ENCODE measurements at regions not wholly inside any gene's neighbourhood (a gene's known extent, or its start where the extent isn't known, plus 50 kb on each side); places are given as distances from the start of the nearest gene placed in this dataset.

DNA sequence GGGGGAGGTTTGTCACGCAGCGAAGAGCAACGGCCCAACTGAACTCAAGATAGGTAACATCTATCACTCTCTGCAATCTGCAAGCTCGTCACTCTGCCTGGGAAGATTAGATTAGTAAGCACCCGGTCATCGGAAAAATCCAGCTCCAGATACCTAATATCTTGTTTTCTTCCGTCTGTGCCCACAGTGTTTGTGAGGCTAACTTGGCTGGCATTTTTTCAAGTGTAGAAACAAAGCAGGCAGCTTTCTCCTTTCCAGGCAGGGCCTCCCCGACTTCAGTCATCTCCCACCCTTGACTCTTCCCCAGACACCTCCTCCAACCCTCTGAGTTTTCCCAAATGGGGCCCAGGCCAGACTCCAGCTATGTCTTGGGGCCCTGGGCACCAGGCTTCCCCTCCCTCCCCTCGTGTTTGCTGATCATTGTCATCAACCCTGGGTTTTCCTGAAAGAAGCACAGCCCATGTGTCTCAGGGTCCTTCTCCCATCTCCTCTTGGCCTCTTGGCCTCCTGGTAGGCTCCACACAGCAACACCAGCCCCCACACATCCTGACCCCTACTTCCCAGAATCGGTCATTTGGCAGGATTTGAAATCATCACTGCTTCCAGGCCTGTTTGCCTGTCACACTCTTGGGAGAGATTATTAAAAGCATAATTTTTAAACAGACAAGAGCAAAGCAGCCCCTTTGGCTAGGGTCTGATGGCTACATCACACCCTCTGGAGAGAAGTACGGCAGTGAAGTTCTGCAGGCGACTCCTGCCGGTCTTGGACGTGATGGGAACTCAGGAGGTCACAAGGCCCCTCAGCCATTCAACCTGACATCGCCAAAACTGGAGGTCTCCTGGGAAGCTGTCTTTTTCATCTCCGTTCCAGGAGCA lies 144.9 kb upstream of the ID2 start (continued):
- TF ChIP-seq MTA2 (IDR thresholded peaks at IDR 0.05; ENCODE audit: low read depth) (peak; percentile 36; the same call in 1 of the 2 replicates), TAL1 (IDR thresholded peaks at IDR 0.05) (peak; percentile 63), GATA2 (CRISPR knock-in tag; IDR thresholded peaks at IDR 0.05) (no peak), HDAC1 (IDR thresholded peaks at IDR 0.05) (0 out of 4 replicates have a peak, but pooled peaks of 1 of the 2 experiments have one; percentile 18), TAF7 (tag; IDR thresholded peaks at IDR 0.05) (peak; percentile 34; the same call in 1 of the 2 replicates), CTBP1 (IDR thresholded peaks at IDR 0.05; ENCODE audit: borderline replicate concordance) (peak; percentile 81; the same call in 1 of the 2 replicates), POU5F1 (IDR thresholded peaks at IDR 0.05; ENCODE audit: borderline replicate concordance, low read depth, low read length, partially characterized antibody) (no peak), TCF3 (CRISPR knock-in tag; IDR thresholded peaks at IDR 0.05) (peak; percentile 57), CREM (IDR thresholded peaks at IDR 0.05; ENCODE audit: low read depth) (peak; percentile 61), JUN (IDR thresholded peaks at IDR 0.05; ENCODE audit: borderline replicate concordance, low read depth, low read length) (0 out of 2 replicates have a peak, but pooled peaks have one; percentile 6), JUN (CRISPR knock-in tag; IDR thresholded peaks at IDR 0.05; ENCODE audit: borderline replicate concordance) (no peak), MTA1 (IDR thresholded peaks at IDR 0.05; ENCODE audit: borderline replicate concordance) (peak; percentile 47; the same call in 1 of the 2 replicates), MAZ (CRISPR knock-in tag; conservative IDR thresholded peaks at IDR 0.05 in 1 of 2, IDR thresholded peaks at IDR 0.05 in 1 of 2) (peak in 1 of 2 experiments; percentile 32; a peak in 1 of 4 replicates), ZNF121 (CRISPR knock-in tag; conservative IDR thresholded peaks at IDR 0.05) (no peak), CXXC5 (CRISPR knock-in tag; IDR thresholded peaks at IDR 0.05) (peak; percentile 73), ZNF311 (CRISPR knock-in tag; IDR thresholded peaks at IDR 0.05) (0 out of 2 replicates have a peak, but pooled peaks have one; percentile 30), ZNF583 (CRISPR knock-in tag; IDR thresholded peaks at IDR 0.05) (0 out of 2 replicates have a peak, but pooled peaks have one; percentile 39), CBX2 (IDR thresholded peaks at IDR 0.05; ENCODE audit: insufficient read depth, low read length, poor library complexity, severe bottlenecking) (no peak)
- TF ChIP-seq, protein P1, sequence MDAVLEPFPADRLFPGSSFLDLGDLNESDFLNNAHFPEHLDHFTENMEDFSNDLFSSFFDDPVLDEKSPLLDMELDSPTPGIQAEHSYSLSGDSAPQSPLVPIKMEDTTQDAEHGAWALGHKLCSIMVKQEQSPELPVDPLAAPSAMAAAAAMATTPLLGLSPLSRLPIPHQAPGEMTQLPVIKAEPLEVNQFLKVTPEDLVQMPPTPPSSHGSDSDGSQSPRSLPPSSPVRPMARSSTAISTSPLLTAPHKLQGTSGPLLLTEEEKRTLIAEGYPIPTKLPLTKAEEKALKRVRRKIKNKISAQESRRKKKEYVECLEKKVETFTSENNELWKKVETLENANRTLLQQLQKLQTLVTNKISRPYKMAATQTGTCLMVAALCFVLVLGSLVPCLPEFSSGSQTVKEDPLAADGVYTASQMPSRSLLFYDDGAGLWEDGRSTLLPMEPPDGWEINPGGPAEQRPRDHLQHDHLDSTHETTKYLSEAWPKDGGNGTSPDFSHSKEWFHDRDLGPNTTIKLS (IDR thresholded peaks at IDR 0.05; ENCODE audit: borderline replicate concordance, low read depth): no peak
- TF ChIP-seq, protein P2, sequence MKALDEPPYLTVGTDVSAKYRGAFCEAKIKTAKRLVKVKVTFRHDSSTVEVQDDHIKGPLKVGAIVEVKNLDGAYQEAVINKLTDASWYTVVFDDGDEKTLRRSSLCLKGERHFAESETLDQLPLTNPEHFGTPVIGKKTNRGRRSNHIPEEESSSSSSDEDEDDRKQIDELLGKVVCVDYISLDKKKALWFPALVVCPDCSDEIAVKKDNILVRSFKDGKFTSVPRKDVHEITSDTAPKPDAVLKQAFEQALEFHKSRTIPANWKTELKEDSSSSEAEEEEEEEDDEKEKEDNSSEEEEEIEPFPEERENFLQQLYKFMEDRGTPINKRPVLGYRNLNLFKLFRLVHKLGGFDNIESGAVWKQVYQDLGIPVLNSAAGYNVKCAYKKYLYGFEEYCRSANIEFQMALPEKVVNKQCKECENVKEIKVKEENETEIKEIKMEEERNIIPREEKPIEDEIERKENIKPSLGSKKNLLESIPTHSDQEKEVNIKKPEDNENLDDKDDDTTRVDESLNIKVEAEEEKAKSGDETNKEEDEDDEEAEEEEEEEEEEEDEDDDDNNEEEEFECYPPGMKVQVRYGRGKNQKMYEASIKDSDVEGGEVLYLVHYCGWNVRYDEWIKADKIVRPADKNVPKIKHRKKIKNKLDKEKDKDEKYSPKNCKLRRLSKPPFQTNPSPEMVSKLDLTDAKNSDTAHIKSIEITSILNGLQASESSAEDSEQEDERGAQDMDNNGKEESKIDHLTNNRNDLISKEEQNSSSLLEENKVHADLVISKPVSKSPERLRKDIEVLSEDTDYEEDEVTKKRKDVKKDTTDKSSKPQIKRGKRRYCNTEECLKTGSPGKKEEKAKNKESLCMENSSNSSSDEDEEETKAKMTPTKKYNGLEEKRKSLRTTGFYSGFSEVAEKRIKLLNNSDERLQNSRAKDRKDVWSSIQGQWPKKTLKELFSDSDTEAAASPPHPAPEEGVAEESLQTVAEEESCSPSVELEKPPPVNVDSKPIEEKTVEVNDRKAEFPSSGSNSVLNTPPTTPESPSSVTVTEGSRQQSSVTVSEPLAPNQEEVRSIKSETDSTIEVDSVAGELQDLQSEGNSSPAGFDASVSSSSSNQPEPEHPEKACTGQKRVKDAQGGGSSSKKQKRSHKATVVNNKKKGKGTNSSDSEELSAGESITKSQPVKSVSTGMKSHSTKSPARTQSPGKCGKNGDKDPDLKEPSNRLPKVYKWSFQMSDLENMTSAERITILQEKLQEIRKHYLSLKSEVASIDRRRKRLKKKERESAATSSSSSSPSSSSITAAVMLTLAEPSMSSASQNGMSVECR (CRISPR knock-in tag; IDR thresholded peaks at IDR 0.05): no peak
- TF ChIP-seq, protein P3, sequence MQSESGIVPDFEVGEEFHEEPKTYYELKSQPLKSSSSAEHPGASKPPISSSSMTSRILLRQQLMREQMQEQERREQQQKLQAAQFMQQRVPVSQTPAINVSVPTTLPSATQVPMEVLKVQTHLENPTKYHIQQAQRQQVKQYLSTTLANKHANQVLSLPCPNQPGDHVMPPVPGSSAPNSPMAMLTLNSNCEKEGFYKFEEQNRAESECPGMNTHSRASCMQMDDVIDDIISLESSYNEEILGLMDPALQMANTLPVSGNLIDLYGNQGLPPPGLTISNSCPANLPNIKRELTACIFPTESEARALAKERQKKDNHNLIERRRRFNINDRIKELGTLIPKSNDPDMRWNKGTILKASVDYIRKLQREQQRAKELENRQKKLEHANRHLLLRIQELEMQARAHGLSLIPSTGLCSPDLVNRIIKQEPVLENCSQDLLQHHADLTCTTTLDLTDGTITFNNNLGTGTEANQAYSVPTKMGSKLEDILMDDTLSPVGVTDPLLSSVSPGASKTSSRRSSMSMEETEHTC (IDR thresholded peaks at IDR 0.05): no peak

All from K562 (cell line).